Body of pancreas (tissue), 4 donors: ENCODE measurements at regions not wholly inside any gene's neighbourhood (a gene's known extent, or its start where the extent isn't known, plus 50 kb on each side); places are given as distances from the start of the nearest gene placed in this dataset.
"Not testable (repeated sequence)": the region's sequence is repeated elsewhere in the genome, so short reads cannot be mapped to it uniquely, and the experiment has no call there.

Experiments used
- POLR2A ChIP-seq, 3 donors: fragments of 450-650 bp; IDR thresholded peaks; one replicate each; pipeline ENCODE4 v1.6.1; 2016; ENCODE audit warnings: antibody characterized with exemption in 3 of 3, mild to moderate bottlenecking in 2 of 3
- TF ChIP-seq, protein P1 (sequence below), 7 experiments: fragments of 450-650 bp in 4 of 7; fragments of 200-600 bp in 3 of 7; sonication (generic) in 3 of 7; IDR thresholded peaks; one replicate each; pipeline ENCODE4 v1.5.1; 2016 to 2019; ENCODE audit warnings: antibody characterized with exemption in 7 of 7

GRCh38 chr2:111463956-111464355, 343.2 kb downstream of the BCL2L11 start:
- TF ChIP-seq, protein P1, sequence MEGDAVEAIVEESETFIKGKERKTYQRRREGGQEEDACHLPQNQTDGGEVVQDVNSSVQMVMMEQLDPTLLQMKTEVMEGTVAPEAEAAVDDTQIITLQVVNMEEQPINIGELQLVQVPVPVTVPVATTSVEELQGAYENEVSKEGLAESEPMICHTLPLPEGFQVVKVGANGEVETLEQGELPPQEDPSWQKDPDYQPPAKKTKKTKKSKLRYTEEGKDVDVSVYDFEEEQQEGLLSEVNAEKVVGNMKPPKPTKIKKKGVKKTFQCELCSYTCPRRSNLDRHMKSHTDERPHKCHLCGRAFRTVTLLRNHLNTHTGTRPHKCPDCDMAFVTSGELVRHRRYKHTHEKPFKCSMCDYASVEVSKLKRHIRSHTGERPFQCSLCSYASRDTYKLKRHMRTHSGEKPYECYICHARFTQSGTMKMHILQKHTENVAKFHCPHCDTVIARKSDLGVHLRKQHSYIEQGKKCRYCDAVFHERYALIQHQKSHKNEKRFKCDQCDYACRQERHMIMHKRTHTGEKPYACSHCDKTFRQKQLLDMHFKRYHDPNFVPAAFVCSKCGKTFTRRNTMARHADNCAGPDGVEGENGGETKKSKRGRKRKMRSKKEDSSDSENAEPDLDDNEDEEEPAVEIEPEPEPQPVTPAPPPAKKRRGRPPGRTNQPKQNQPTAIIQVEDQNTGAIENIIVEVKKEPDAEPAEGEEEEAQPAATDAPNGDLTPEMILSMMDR (IDR thresholded peaks at IDR 0.05), result not testable (repeated sequence)
- not testable (repeated sequence) for TF ChIP-seq POLR2A (IDR thresholded peaks at IDR 0.05)
